ENCODE measurements at regions not wholly inside any gene's neighbourhood (a gene's known extent, or its start where the extent isn't known, plus 50 kb on each side); places are given as distances from the start of the nearest gene placed in this dataset.

- Histone ChIP-seq H2BK120ac (ENCODE audit: low read depth, low read length, poor library complexity, severe bottlenecking) (no peak overlapping the region), H2BK5ac (ENCODE audit: insufficient read length, low read length) (no peak overlapping the region), H4K8ac (replicated peaks; ENCODE audit: insufficient read length, low read depth, low read length) (no peak overlapping the region), H3K79me2 (ENCODE audit: insufficient read depth, low read length) (no peaks in the 10 kb centered on the region), H3K9ac (ENCODE audit: extremely low read depth, insufficient read length, low read length) (no peak overlapping the region), H2AK5ac (ENCODE audit: insufficient read length, low read length) (no peak overlapping the region), H2BK20ac (ENCODE audit: low read depth, low read length, poor library complexity, severe bottlenecking) (no peak overlapping the region), H3K27ac (ENCODE audit: insufficient read length, low read depth, low read length) (no peak overlapping the region), H3K4me2 (ENCODE audit: insufficient read depth, insufficient read length, low read length) (no peak overlapping the region), H3K9me3 (ENCODE audit: control insufficient read depth, low read depth, low read length) (peaks cover 87% of the 10 kb centered on the region), H3K4me1 (ENCODE audit: insufficient read depth, low read length) (no peaks in the 10 kb centered on the region), H2BK12ac (ENCODE audit: insufficient read length, low read depth, low read length) (no peak overlapping the region), H3K14ac (ENCODE audit: insufficient read depth, low read length) (no peak overlapping the region), H4K5ac (ENCODE audit: insufficient read length, low read depth, low read length) (no peak overlapping the region), H3T11ph (ENCODE audit: low read length) (no peak overlapping the region), H3K79me1 (ENCODE audit: insufficient read depth, low read depth, low read length, poor library complexity, severe bottlenecking) (no peaks in the 10 kb centered on the region), H3K27me3 (ENCODE audit: insufficient read depth, low read length) (no peaks in the 10 kb centered on the region; the same call in 1 of the 2 replicates), H2BK15ac (ENCODE audit: low read depth, low read length) (no peak overlapping the region), H4K91ac (ENCODE audit: insufficient read length, low read depth, low read length) (no peak overlapping the region), H3K4ac (ENCODE audit: low read depth, low read length) (no peak overlapping the region), H4K20me1 (ENCODE audit: control insufficient read depth, insufficient read depth, insufficient read length) (no peaks in the 10 kb centered on the region), H3K56ac (ENCODE audit: insufficient read length, low read depth, low read length) (no peak overlapping the region), H3K18ac (ENCODE audit: insufficient read length, low read depth, low read length) (no peak overlapping the region), H3K23me2 (ENCODE audit: insufficient read length, low read depth, low read length, poor library complexity, severe bottlenecking) (no peaks in the 10 kb centered on the region), H2AFZ (ENCODE audit: low read length) (no peak overlapping the region), H3K23ac (ENCODE audit: insufficient read length, low read depth, low read length) (no peak overlapping the region)
- H3K27ac Mint-ChIP-seq: no peak overlapping the region
- DNase-seq: no peak
- H3K4me1 Mint-ChIP-seq: no peaks in the 10 kb centered on the region
- peaks cover 6% of the 10 kb centered on the region for H3K27me3 Mint-ChIP-seq (ENCODE audit: low read depth)
- TF ChIP-seq CTCF (conservative IDR thresholded peaks at IDR 0.05): no peak
- peaks cover 2 to 31% (median 24%) of the 10 kb centered on the region in 3 experiments; a peak in 6 of 7 replicates for H3K36me3 Mint-ChIP-seq (ENCODE audit: insufficient read depth in 1 of 3, low read depth in 3 of 3)
- WGBS (ENCODE audit: extremely low coverage, insufficient read length, low lambda C conversion rate): no CpG with 5 or more reads among the region's 4 CpGs
- no peak overlapping the region for H3K4me3 Mint-ChIP-seq
- H3K9me3 Mint-ChIP-seq: peaks cover 85 to 91% of the 10 kb centered on the region in 2 experiments
Observed at GRCh38 chr19:22515435-22515834, 93.3 kb upstream of the ZNF98 start.

Data from H9 (cell line).